ENCODE measurements at regions not wholly inside any gene's neighbourhood (a gene's known extent, or its start where the extent isn't known, plus 50 kb on each side); places are given as distances from the start of the nearest gene placed in this dataset.

DNA sequence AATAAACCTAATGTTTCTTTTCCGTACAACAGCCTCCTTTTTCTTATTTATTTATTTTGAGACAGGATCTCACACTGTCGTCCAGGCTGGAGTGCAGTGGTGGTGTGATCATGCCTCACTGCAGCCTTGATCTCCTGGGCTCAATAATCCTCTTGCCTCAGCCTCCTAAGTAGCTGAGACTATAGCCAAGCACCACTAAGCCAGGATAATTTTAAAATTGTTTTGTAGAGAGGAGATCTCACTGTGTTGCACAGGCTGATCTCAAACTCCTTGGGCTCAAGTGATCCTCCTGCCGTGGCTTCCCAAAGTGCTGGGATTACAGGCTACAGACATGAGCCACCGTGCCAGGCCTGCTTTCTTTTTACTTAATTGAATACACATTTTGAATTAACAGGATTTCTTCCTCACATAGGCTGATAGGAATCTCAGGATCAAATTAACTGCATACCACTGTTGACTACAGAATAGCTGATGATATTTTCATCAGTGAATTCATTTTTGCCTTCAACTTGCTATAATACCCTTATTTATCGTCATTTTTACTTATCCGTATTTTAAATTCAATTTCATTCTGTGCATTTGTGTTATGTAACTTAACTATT, 2010.5 kb downstream of the NCAM2 start:
- TF ChIP-seq, protein P1, sequence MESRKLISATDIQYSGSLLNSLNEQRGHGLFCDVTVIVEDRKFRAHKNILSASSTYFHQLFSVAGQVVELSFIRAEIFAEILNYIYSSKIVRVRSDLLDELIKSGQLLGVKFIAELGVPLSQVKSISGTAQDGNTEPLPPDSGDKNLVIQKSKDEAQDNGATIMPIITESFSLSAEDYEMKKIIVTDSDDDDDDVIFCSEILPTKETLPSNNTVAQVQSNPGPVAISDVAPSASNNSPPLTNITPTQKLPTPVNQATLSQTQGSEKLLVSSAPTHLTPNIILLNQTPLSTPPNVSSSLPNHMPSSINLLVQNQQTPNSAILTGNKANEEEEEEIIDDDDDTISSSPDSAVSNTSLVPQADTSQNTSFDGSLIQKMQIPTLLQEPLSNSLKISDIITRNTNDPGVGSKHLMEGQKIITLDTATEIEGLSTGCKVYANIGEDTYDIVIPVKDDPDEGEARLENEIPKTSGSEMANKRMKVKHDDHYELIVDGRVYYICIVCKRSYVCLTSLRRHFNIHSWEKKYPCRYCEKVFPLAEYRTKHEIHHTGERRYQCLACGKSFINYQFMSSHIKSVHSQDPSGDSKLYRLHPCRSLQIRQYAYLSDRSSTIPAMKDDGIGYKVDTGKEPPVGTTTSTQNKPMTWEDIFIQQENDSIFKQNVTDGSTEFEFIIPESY (IDR thresholded peaks at IDR 0.05) = no peak
- no peak for TF ChIP-seq EGR1 (IDR thresholded peaks at IDR 0.05; ENCODE audit: borderline replicate concordance in 1 of 2, low read depth in 2 of 2, low read length in 2 of 2)
- TF ChIP-seq, protein P2, sequence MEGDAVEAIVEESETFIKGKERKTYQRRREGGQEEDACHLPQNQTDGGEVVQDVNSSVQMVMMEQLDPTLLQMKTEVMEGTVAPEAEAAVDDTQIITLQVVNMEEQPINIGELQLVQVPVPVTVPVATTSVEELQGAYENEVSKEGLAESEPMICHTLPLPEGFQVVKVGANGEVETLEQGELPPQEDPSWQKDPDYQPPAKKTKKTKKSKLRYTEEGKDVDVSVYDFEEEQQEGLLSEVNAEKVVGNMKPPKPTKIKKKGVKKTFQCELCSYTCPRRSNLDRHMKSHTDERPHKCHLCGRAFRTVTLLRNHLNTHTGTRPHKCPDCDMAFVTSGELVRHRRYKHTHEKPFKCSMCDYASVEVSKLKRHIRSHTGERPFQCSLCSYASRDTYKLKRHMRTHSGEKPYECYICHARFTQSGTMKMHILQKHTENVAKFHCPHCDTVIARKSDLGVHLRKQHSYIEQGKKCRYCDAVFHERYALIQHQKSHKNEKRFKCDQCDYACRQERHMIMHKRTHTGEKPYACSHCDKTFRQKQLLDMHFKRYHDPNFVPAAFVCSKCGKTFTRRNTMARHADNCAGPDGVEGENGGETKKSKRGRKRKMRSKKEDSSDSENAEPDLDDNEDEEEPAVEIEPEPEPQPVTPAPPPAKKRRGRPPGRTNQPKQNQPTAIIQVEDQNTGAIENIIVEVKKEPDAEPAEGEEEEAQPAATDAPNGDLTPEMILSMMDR (IDR thresholded peaks at IDR 0.05 in 2 of 3, conservative IDR thresholded peaks at IDR 0.05 in 1 of 3; ENCODE audit: control insufficient read depth in 2 of 3, extremely low read depth in 1 of 3, insufficient read depth in 1 of 3, low read depth in 3 of 3, low read length in 3 of 3) = no peak
- no peak for TF ChIP-seq RFX5 (IDR thresholded peaks at IDR 0.05; ENCODE audit: low read depth, low read length)
- no peak for TF ChIP-seq ATF7 (IDR thresholded peaks at IDR 0.05; ENCODE audit: low read depth)
- TF ChIP-seq HCFC1 (IDR thresholded peaks at IDR 0.05; ENCODE audit: low read length) = no peak
- no peak for TF ChIP-seq FOS (IDR thresholded peaks at IDR 0.05; ENCODE audit: borderline replicate concordance, extremely low read depth, insufficient read length)
- TF ChIP-seq, protein P3, sequence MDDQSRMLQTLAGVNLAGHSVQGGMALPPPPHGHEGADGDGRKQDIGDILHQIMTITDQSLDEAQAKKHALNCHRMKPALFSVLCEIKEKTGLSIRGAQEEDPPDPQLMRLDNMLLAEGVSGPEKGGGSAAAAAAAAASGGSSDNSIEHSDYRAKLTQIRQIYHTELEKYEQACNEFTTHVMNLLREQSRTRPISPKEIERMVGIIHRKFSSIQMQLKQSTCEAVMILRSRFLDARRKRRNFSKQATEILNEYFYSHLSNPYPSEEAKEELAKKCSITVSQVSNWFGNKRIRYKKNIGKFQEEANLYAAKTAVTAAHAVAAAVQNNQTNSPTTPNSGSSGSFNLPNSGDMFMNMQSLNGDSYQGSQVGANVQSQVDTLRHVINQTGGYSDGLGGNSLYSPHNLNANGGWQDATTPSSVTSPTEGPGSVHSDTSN (IDR thresholded peaks at IDR 0.05; ENCODE audit: insufficient replicate concordance, low read depth, low read length) = no peak
- no peak for TF ChIP-seq POLR2AphosphoS5 (IDR thresholded peaks at IDR 0.05; ENCODE audit: low read length)
- TF ChIP-seq POLR2A (IDR thresholded peaks at IDR 0.05; ENCODE audit: low read depth, low read length) = no peak
- TF ChIP-seq RUNX3 (IDR thresholded peaks at IDR 0.05; ENCODE audit: low read length) = no peak
